ENCODE measurements at regions not wholly inside any gene's neighbourhood (a gene's known extent, or its start where the extent isn't known, plus 50 kb on each side); places are given as distances from the start of the nearest gene placed in this dataset.

DNA sequence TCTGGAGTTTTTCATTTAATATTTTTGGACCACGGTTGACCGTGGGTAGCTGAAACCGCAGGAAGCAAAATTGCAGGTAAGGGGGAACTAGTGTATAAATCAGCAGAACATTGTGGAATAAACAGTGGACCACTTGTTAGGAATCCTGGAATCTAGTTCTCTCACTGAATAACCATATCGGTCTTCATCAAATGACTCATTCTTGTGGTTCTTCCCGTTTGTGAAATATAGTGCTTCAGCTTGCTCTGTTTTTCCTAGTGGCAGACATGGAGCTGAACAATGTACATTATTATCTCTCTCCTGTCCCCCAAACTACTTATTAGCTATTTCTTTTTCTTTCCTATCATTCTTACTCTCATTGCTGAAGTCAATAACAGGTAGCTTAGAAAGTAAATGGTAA lies 61.9 kb downstream of the HSPA13 start:
- TF ChIP-seq, protein P1, sequence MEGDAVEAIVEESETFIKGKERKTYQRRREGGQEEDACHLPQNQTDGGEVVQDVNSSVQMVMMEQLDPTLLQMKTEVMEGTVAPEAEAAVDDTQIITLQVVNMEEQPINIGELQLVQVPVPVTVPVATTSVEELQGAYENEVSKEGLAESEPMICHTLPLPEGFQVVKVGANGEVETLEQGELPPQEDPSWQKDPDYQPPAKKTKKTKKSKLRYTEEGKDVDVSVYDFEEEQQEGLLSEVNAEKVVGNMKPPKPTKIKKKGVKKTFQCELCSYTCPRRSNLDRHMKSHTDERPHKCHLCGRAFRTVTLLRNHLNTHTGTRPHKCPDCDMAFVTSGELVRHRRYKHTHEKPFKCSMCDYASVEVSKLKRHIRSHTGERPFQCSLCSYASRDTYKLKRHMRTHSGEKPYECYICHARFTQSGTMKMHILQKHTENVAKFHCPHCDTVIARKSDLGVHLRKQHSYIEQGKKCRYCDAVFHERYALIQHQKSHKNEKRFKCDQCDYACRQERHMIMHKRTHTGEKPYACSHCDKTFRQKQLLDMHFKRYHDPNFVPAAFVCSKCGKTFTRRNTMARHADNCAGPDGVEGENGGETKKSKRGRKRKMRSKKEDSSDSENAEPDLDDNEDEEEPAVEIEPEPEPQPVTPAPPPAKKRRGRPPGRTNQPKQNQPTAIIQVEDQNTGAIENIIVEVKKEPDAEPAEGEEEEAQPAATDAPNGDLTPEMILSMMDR (conservative IDR thresholded peaks at IDR 0.05): no peak
- no peak for TF ChIP-seq EZH2 (IDR thresholded peaks at IDR 0.05; ENCODE audit: low read depth)
